Activated CD4-positive, alpha-beta T cell treated with anti-CD3 and anti-CD28 coated beads, Interleukin-2, amount 10 ng/mL, durations not matched to agents 24 days and 14 days (primary cell): ENCODE measurements at regions not wholly inside any gene's neighbourhood (a gene's known extent, or its start where the extent isn't known, plus 50 kb on each side); places are given as distances from the start of the nearest gene placed in this dataset.
"Not testable (repeated sequence)": the region's sequence is repeated elsewhere in the genome, so short reads cannot be mapped to it uniquely, and the experiment has no call there.

Experiments used
- DNase-seq: peaks from one replicate; pipeline ENCODE4 v3.0.0; 2022
- H3K27ac Mint-ChIP-seq: one replicate; pipeline ENCODE4 v1.8.0; 2022; ENCODE audit warnings: mild to moderate bottlenecking, mixed read lengths
- H3K27me3 Mint-ChIP-seq: one replicate; pipeline ENCODE4 v1.8.0; 2022; ENCODE audit warnings: mixed read lengths
- H3K36me3 Mint-ChIP-seq: one replicate; pipeline ENCODE4 v1.8.0; 2022; ENCODE audit warnings: low read depth, mild to moderate bottlenecking, mixed read lengths
- H3K4me1 Mint-ChIP-seq: one replicate; pipeline ENCODE4 v1.8.0; 2021; ENCODE audit warnings: mixed read lengths
- H3K4me3 Mint-ChIP-seq: one replicate; pipeline ENCODE4 v1.8.0; 2022; ENCODE audit warnings: mild to moderate bottlenecking, moderate library complexity, mixed read lengths
- H3K9me3 Mint-ChIP-seq: one replicate; pipeline ENCODE4 v1.8.0; 2021; ENCODE audit warnings: mixed read lengths
- intact Hi-C: fragments of 100-400 bp; cut with micrococcal nuclease; formaldehyde crosslinking; loops from one replicate; pipeline ENCODE4 v1.15.1; 2023

DNA sequence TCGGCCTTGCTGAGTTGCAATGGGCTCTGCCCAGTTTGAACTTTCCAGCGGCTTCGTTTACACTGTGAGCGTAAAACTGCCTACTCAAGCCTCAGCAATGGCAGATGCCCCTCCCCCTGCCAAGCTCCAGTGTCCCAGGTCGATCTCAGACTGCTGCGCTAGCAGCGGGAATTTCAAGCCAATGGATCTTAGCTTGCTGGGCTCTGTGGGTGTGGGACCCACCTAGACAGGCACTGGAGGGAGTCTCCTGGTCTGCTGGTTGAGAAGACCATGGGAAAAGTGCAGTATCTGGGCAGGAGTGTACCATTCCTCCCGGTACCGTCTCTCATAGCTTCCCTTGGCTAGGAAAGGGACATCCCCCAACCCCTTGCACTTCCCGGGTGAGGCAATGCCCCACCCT, 88.2 kb downstream of the KLHL28 start:
- intact Hi-C loops: no loop called here
- no peak for DNase-seq
- no peaks in the 10 kb centered on the region for H3K27me3 Mint-ChIP-seq
- no peaks in the 10 kb centered on the region for H3K36me3 Mint-ChIP-seq
- no peak overlapping the region for H3K4me3 Mint-ChIP-seq
- H3K4me1 Mint-ChIP-seq: no peaks in the 10 kb centered on the region
- H3K9me3 Mint-ChIP-seq: no peaks in the 10 kb centered on the region
- H3K27ac Mint-ChIP-seq: no peak overlapping the region

DNA sequence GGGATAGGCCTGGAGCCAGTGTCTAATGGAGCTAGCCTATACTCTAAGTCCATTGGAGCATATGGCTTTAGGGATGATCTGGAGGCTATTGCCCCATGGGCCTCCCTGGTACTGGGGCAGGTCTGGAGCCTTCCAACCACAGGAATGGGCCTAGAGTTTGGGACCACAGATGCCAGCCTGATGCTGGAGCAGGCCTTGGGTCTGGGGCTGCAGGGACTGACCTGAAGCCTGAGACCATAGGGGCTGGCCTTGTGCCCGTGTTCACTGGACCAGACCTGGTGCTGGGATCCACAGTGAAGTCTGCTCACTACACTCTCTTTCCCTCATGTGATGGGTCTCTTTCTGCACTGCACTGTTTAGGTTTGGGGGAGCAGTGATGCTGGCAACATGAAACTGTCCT, 95.0 kb downstream of the KLHL28 start:
- intact Hi-C loops: no loop called here
- DNase-seq: no peak
- Mint-ChIP-seq H3K36me3 (no peaks in the 10 kb centered on the region), H3K4me1 (no peaks in the 10 kb centered on the region), H3K9me3 (no peaks in the 10 kb centered on the region), H3K27ac (no peak overlapping the region), H3K4me3 (no peak overlapping the region), H3K27me3 (no peaks in the 10 kb centered on the region)

DNA sequence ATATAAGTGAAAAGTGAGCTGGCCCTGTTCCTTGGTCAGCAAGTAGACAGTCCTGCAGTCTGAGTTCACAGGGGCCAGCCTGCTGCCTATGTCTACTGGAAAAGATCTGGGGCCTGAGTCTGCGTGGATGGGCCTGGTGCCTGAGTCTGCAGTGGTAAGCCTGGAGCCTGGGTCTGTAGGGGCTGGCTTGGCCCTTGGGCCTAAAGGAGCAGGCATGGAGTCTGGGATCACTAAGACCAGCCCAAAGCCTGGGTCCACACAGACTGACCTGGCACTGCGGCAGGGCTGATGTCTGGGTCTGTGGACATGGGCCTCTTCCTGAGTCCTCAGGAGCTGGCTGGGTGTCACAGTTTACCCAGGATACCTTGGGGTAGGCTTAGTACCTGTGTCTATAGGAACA, 95.4 kb downstream of the KLHL28 start:
- no peak for DNase-seq
- Mint-ChIP-seq H3K9me3 (no peaks in the 10 kb centered on the region), H3K36me3 (no peaks in the 10 kb centered on the region), H3K27ac (no peak overlapping the region), H3K4me3 (no peak overlapping the region), H3K4me1 (no peaks in the 10 kb centered on the region), H3K27me3 (no peaks in the 10 kb centered on the region)
- intact Hi-C loops: no loop called here

GRCh38 chr14:44863271-44863670, 98.5 kb downstream of the KLHL28 start:
- H3K4me1 Mint-ChIP-seq: no peaks in the 10 kb centered on the region
- H3K9me3 Mint-ChIP-seq: no peaks in the 10 kb centered on the region
- DNase-seq: no peak
- no peaks in the 10 kb centered on the region for H3K36me3 Mint-ChIP-seq
- H3K27ac Mint-ChIP-seq: no peak overlapping the region
- no peaks in the 10 kb centered on the region for H3K27me3 Mint-ChIP-seq
- intact Hi-C loops: no loop called here
- H3K4me3 Mint-ChIP-seq: no peak overlapping the region

- intact Hi-C loops: no loop called here
- Mint-ChIP-seq H3K36me3 (no peaks in the 10 kb centered on the region), H3K27ac (no peak overlapping the region), H3K27me3 (peaks cover 8% of the 10 kb centered on the region), H3K4me1 (no peaks in the 10 kb centered on the region), H3K9me3 (peaks cover 14% of the 10 kb centered on the region), H3K4me3 (no peak overlapping the region)
- DNase-seq: no peak
Observed at GRCh38 chr14:44854114-44854513, 107.6 kb downstream of the KLHL28 start.

- no peak overlapping the region for H3K27ac Mint-ChIP-seq
- H3K4me1 Mint-ChIP-seq: peaks cover 3% of the 10 kb centered on the region
- H3K27me3 Mint-ChIP-seq: peaks cover 4% of the 10 kb centered on the region
- intact Hi-C loops: no loop called here
- H3K36me3 Mint-ChIP-seq: no peaks in the 10 kb centered on the region
- H3K9me3 Mint-ChIP-seq: no peaks in the 10 kb centered on the region
- no peak for DNase-seq
- no peak overlapping the region for H3K4me3 Mint-ChIP-seq
Observed at GRCh38 chr14:44847526-44848309, 114.0 kb downstream of the KLHL28 start.

DNA sequence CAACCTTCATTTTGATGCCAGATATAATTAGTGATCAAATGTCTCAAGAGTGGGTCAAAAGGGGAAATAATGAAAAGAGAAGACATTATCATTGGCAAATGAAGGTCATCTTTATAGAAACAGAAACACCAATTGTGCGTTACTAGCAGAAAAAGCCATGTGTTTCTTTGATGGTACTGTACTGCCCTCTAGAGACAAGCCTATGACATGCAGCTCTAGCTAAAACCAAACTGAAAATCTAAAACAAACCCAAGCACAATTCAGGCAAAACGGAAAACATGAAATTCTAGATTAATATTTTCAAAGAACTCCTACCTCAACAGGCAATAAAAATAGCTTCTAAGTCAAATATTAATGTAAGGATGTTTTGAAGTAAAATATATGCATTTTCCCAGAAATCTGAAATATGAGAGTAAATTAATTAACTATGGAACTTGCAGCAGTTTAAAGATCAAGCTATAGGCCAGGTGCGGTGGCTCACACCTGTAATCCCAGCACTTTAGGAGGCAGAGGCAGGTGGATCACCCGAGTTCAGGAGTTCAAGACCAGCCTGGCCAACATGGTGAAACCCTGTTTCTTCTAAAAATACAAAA, 115.4 kb downstream of the KLHL28 start:
- no peak overlapping the region for H3K27ac Mint-ChIP-seq
- no peaks in the 10 kb centered on the region for H3K9me3 Mint-ChIP-seq
- H3K4me3 Mint-ChIP-seq: no peak overlapping the region
- peaks cover 3% of the 10 kb centered on the region for H3K4me1 Mint-ChIP-seq
- intact Hi-C loops: no loop called here
- H3K27me3 Mint-ChIP-seq: peaks cover 4% of the 10 kb centered on the region
- peak; percentile 73 for DNase-seq
- no peaks in the 10 kb centered on the region for H3K36me3 Mint-ChIP-seq

DNA sequence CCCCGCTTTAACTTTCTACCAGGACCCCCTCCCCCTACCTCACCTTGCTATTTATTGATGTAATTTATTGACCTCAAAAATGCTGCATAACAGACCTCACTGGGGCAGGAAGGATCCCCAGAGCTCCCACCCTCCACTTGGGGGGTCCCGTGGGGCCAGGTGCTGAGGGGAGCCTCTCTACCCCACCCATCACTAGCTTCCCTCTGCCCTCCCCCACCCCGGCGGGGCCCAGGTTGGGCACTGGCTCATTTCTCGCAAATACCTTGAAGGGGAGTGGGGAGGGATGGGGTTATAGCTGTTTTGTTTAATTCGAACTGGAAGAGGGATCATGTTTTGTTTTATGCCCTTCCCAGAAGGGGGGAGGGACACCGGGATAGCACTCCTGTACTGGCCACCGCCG, 125.8 kb downstream of the KLHL28 start:
- not testable (repeated sequence) for H3K4me1 Mint-ChIP-seq

GRCh38 chr14:44833376-44834060, 128.2 kb downstream of the KLHL28 start:
- Mint-ChIP-seq H3K36me3 (no peaks in the 10 kb centered on the region), H3K4me3 (no peak overlapping the region), H3K27me3 (peaks cover under 1% of the 10 kb centered on the region), H3K9me3 (no peaks in the 10 kb centered on the region), H3K4me1 (no peaks in the 10 kb centered on the region), H3K27ac (no peak overlapping the region)
- DNase-seq: no peak
- intact Hi-C loops: no loop called here

More for the DNA sequence above, 125.8 kb downstream of the KLHL28 start:
- H3K9me3 Mint-ChIP-seq, H3K27me3 Mint-ChIP-seq, H3K27ac Mint-ChIP-seq, H3K4me3 Mint-ChIP-seq, DNase-seq, intact Hi-C loops, H3K36me3 Mint-ChIP-seq: not testable (repeated sequence)

GRCh38 chr14:44830371-44830770, 131.4 kb downstream of the KLHL28 start:
- no peaks in the 10 kb centered on the region for H3K4me1 Mint-ChIP-seq
- no peak overlapping the region for H3K4me3 Mint-ChIP-seq
- DNase-seq: no peak
- no peaks in the 10 kb centered on the region for H3K27me3 Mint-ChIP-seq
- no peaks in the 10 kb centered on the region for H3K36me3 Mint-ChIP-seq
- no peaks in the 10 kb centered on the region for H3K9me3 Mint-ChIP-seq
- intact Hi-C loops: no loop called here
- H3K27ac Mint-ChIP-seq: no peak overlapping the region

GRCh38 chr14:44829021-44829420, 132.7 kb downstream of the KLHL28 start:
- Mint-ChIP-seq H3K27ac (no peak overlapping the region), H3K9me3 (no peaks in the 10 kb centered on the region), H3K4me3 (no peak overlapping the region), H3K27me3 (no peaks in the 10 kb centered on the region), H3K4me1 (no peaks in the 10 kb centered on the region), H3K36me3 (no peaks in the 10 kb centered on the region)
- intact Hi-C loops: no loop called here
- no peak for DNase-seq

DNA sequence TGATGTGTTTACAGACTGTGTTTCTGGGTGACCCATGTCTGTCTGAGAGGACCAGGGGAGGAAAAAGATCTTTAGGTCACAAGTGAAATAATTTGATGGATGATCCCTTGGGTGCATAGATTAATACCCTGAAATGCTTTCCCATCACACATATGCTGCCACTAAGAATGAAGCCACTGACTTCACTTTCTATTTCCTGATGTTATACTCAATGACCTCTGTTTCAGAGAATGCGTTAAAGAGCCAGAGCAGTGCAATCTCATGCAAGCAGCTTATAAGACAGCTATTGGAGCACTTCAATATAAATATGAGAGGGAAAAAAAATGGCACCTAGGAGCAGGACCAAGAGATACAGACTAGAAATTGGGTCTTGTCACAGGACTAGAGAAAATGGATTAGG, 133.7 kb downstream of the KLHL28 start:
- no peaks in the 10 kb centered on the region for H3K36me3 Mint-ChIP-seq

DNA sequence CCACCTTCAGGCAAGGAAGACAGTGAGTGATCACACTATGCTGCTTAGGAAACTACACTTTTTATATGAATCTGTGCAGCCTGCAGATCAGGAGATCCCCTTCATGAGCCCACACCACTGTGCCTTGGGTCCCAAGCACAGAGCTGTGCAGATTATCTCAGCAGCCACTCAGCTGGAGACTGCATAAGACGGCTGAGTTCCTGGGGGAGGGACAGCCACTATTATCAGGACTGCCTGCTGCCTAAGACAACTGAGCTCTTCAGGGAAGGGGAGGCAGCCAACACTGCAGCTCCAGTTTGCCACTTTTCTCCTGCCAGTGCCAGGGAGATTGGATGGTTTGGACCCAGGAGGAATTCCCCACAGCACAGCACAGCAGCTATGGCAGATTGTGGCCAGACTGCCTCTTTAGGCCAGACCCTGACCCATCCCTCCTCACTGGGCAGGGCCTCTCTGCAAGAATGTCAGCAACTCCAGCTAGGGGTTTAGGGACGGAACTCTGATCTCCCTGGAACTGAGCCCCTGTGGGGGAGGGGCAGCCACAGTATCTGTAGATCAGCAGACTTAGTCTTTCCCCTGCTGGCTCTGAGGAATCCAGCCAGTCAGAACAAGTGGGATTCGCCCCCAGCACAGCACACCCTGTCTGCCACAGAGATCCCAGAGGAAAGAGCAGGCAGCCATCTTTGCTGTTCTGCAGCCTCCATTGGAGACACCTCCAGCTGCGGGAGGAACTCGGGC, 141.3 kb downstream of the KLHL28 start:
- Mint-ChIP-seq H3K9me3 (no peaks in the 10 kb centered on the region), H3K27ac (no peak overlapping the region), H3K4me1 (no peaks in the 10 kb centered on the region), H3K27me3 (peaks cover 1% of the 10 kb centered on the region), H3K36me3 (no peaks in the 10 kb centered on the region), H3K4me3 (no peak overlapping the region)
- intact Hi-C loops: no loop called here
- DNase-seq: no peak

More for the DNA sequence above, 133.7 kb downstream of the KLHL28 start:
- no peak for DNase-seq
- Mint-ChIP-seq H3K27ac (no peak overlapping the region), H3K4me1 (no peaks in the 10 kb centered on the region), H3K27me3 (peaks cover 1% of the 10 kb centered on the region), H3K9me3 (no peaks in the 10 kb centered on the region), H3K4me3 (no peak overlapping the region)
- intact Hi-C loops: no loop called here

- no peaks in the 10 kb centered on the region for H3K4me1 Mint-ChIP-seq
- no peak overlapping the region for H3K4me3 Mint-ChIP-seq
- no peaks in the 10 kb centered on the region for H3K9me3 Mint-ChIP-seq
- H3K36me3 Mint-ChIP-seq: no peaks in the 10 kb centered on the region
- H3K27ac Mint-ChIP-seq: no peak overlapping the region
- DNase-seq: no peak
- H3K27me3 Mint-ChIP-seq: peaks cover 17% of the 10 kb centered on the region
- intact Hi-C loops: no loop called here
Observed at GRCh38 chr14:44814196-44814595, 147.6 kb downstream of the KLHL28 start.
